Keratinocyte (primary cell): ENCODE measurements at regions not wholly inside any gene's neighbourhood (a gene's known extent, or its start where the extent isn't known, plus 50 kb on each side); places are given as distances from the start of the nearest gene placed in this dataset.

Experiments used
- DNase-seq: peaks from one replicate; pipeline ENCODE4 v3.0.0-alpha.2; 2011; ENCODE audit warnings: low read depth, missing footprints, low spot score
- FAIRE-seq: peaks from 2 replicates; lab custom pipeline; 2011; peaks lifted over from hg19 to GRCh38; lab: Jason Lieb, UNC
- H2AFZ ChIP-seq: 2 replicates; pipeline ENCODE4 v1.6.0; 2012; ENCODE audit warnings: low read length, control low read depth, inconsistent platforms; ENCODE audit not compliant: control insufficient read depth
- H3K27ac ChIP-seq: 2 replicates; pipeline ENCODE4 v1.5.1; 2011; ENCODE audit warnings: low read length; ENCODE audit not compliant: control insufficient read depth, insufficient read depth
- H3K27me3 ChIP-seq: 3 replicates; pipeline ENCODE4 v1.6.0; 2011; ENCODE audit warnings: low read length; ENCODE audit not compliant: control insufficient read depth, insufficient read depth; ENCODE audit errors: extremely low read depth
- H3K36me3 ChIP-seq, 2 experiments: 2 replicates in 1 of 2; 3 replicates in 1 of 2; pipeline ENCODE4 v1.5.1; 2011; ENCODE audit warnings: low read length in 2 of 2, mild to moderate bottlenecking in 1 of 2; ENCODE audit not compliant: control insufficient read depth in 2 of 2, insufficient read depth in 2 of 2; ENCODE audit errors: extremely low read depth in 1 of 2
- H3K4me1 ChIP-seq: 3 replicates; pipeline ENCODE4 v1.5.1; 2011; ENCODE audit warnings: low read length; ENCODE audit not compliant: control insufficient read depth, insufficient read depth; ENCODE audit errors: extremely low read depth
- H3K4me2 ChIP-seq: 3 replicates; pipeline ENCODE4 v1.6.0; 2011; ENCODE audit warnings: low read depth, low read length; ENCODE audit not compliant: control insufficient read depth, insufficient read depth; ENCODE audit errors: extremely low read depth
- H3K4me3 ChIP-seq, 3 experiments: fragments of 200-600 bp in 1 of 3; sonication (generic) in 1 of 3; 2 replicates in 2 of 3; 3 replicates in 1 of 3; pipeline ENCODE4 v1.5.1; 2011 to 2016; ENCODE audit warnings: low read length in 3 of 3, mild to moderate bottlenecking in 3 of 3, control low read depth in 2 of 3, inconsistent platforms in 1 of 3, low read depth in 1 of 3, mixed read lengths in 1 of 3, mixed run types in 1 of 3, moderate library complexity in 1 of 3; ENCODE audit not compliant: control insufficient read depth in 2 of 3, insufficient read depth in 2 of 3; ENCODE audit errors: extremely low read depth in 1 of 3
- H3K79me2 ChIP-seq: 2 replicates; pipeline ENCODE4 v1.6.0; 2012; ENCODE audit warnings: low read length; ENCODE audit not compliant: control insufficient read depth, insufficient read depth
- H3K9ac ChIP-seq: 3 replicates; pipeline ENCODE4 v1.6.0; 2011; ENCODE audit warnings: low read length; ENCODE audit not compliant: control insufficient read depth, insufficient read depth; ENCODE audit errors: extremely low read depth
- H3K9me1 ChIP-seq: 3 replicates; pipeline ENCODE4 v1.6.0; 2011; ENCODE audit warnings: low read length; ENCODE audit not compliant: control insufficient read depth, insufficient read depth; ENCODE audit errors: extremely low read depth
- H3K9me3 ChIP-seq: 2 replicates; pipeline ENCODE4 v1.5.1; 2012; ENCODE audit warnings: low read depth, low read length; ENCODE audit not compliant: control insufficient read depth
- H4K20me1 ChIP-seq: 3 replicates; pipeline ENCODE4 v1.6.0; 2011; ENCODE audit warnings: low read length; ENCODE audit not compliant: control insufficient read depth, insufficient read depth; ENCODE audit errors: extremely low read depth
- CTCF ChIP-seq, 3 experiments: IDR thresholded peaks in 1 of 3; conservative IDR thresholded peaks in 1 of 3; optimal IDR thresholded peaks in 1 of 3; 2 replicates in 2 of 3; 3 replicates in 1 of 3; pipeline versions ENCODE3 to v1.5.1; 2011; ENCODE audit warnings: low read length in 3 of 3, mild to moderate bottlenecking in 3 of 3, moderate library complexity in 2 of 3, control low read depth in 1 of 3, inconsistent platforms in 1 of 3; ENCODE audit not compliant: insufficient read depth in 2 of 3; ENCODE audit errors: extremely low read depth in 1 of 3
- EZH2 ChIP-seq: IDR thresholded peaks from one replicate; pipeline ENCODE4 v1.6.1; 2012; ENCODE audit warnings: inconsistent platforms, mild to moderate bottlenecking, low read length, moderate library complexity
- dilution Hi-C: fragments of 300-500 bp; cut with MboI; formaldehyde crosslinking; loops from one replicate; pipeline ENCODE4 v1.7.0; 2020; ENCODE audit warnings: low sequenced_read_pairs; ENCODE audit not compliant: extremely low pct_ligation_motif_present

GRCh38 chr12:107347261-107347660 is 253.9 kb upstream of the CRY1 start:
- Histone ChIP-seq H3K9me3 (no peaks in the 10 kb centered on the region), H3K79me2 (peaks cover 2% of the 10 kb centered on the region), H3K9ac (no peak overlapping the region), H3K4me3 (no peak overlapping the region), H4K20me1 (no peaks in the 10 kb centered on the region), H3K4me2 (no peak overlapping the region), H3K27ac (no peak overlapping the region), H2AFZ (no peak overlapping the region), H3K4me1 (peaks cover 50% of the 10 kb centered on the region), H3K27me3 (no peaks in the 10 kb centered on the region), H3K36me3 (no peaks in the 10 kb centered on the region), H3K9me1 (no peaks in the 10 kb centered on the region)
- DNase-seq (no peak), FAIRE-seq (no peak)
- dilution Hi-C loops = no loop called here
- no peak for TF ChIP-seq EZH2
- TF ChIP-seq CTCF (optimal IDR thresholded peaks at IDR 0.05 in 1 of 3, IDR thresholded peaks at IDR 0.05 in 1 of 3, conservative IDR thresholded peaks at IDR 0.05 in 1 of 3; ENCODE audit: extremely low read depth in 1 of 3, insufficient read depth in 2 of 3, low read length in 3 of 3) = no peak

DNA sequence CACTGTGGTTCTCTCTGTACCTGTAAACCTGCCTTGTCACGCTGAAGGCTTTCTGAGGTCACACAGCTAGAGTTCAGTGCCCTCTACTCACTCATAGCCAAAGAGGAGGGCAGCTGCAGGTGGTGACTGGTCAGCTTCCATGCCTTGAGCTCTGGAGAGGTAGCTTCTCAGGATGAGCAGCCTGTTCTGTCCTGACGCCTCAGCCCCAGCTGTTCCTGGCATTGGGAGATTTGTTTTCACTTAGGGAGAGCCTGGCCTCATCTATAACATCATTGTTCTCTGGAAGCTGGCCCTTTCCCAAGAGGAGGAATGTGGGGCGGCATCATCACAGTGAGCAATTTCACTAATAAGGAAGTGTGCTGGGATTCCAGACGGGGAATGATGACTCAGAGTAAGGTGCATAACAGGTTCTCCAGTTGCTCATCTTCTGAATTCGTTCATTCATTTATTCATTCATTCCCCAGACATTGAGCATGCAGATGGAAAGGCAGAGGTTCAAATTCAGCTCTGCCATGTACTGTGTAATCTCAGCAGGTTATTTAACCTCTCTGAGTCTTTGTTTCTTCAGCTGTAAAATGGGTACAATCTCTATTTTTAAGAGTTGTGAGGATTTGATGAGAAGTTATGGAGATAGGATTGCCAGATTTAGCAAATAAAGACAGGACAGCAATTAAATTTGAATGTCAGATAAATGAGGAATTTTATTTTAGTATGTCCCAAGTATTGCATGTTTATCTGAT is 255.8 kb upstream of the CRY1 start:
- H2AFZ ChIP-seq = peak overlapping the region; percentile 81
- dilution Hi-C loops = no loop called here

More for the DNA sequence above, 255.8 kb upstream of the CRY1 start:
- Histone ChIP-seq H3K9ac (peak overlapping the region; percentile 55), H4K20me1 (peaks cover 3% of the 10 kb centered on the region), H3K4me3 (peak overlapping the region in 1 of 3 experiments; percentile 47), H3K27me3 (no peaks in the 10 kb centered on the region), H3K79me2 (peaks cover 4% of the 10 kb centered on the region), H3K4me1 (peaks cover 56% of the 10 kb centered on the region), H3K9me3 (no peaks in the 10 kb centered on the region), H3K27ac (peak overlapping the region; percentile 84), H3K36me3 (no peaks in the 10 kb centered on the region), H3K9me1 (no peaks in the 10 kb centered on the region), H3K4me2 (peak overlapping the region; percentile 85)
- peak; percentile 100 for FAIRE-seq
- TF ChIP-seq EZH2 (no peak), CTCF (optimal IDR thresholded peaks at IDR 0.05 in 1 of 3, IDR thresholded peaks at IDR 0.05 in 1 of 3, conservative IDR thresholded peaks at IDR 0.05 in 1 of 3; ENCODE audit: extremely low read depth in 1 of 3, insufficient read depth in 2 of 3, low read length in 3 of 3) (no peak)
- DNase-seq = peak; percentile 98
